PFSK-1 (cell line): ENCODE measurements at regions not wholly inside any gene's neighbourhood (a gene's known extent, or its start where the extent isn't known, plus 50 kb on each side); places are given as distances from the start of the nearest gene placed in this dataset.

Experiments used
- POLR2AphosphoS5 ChIP-seq: IDR thresholded peaks from 2 replicates; pipeline ENCODE4 v1.6.1; 2012; ENCODE audit warnings: low read depth, mild to moderate bottlenecking, control low read depth, low read length, moderate library complexity
- REST ChIP-seq, 2 experiments: IDR thresholded peaks; 2 replicates each; pipeline versions ENCODE4 v1.6.1 to v1.8.0; 2011 to 2012; ENCODE audit warnings: low read depth in 2 of 2, low read length in 2 of 2, control low read depth in 1 of 2, inconsistent platforms in 1 of 2, mild to moderate bottlenecking in 1 of 2, moderate library complexity in 1 of 2; ENCODE audit not compliant: insufficient read depth in 1 of 2

GRCh38 chr2:67039517-67040103, 357.5 kb upstream of the ETAA1 start:
- no peak for TF ChIP-seq REST (IDR thresholded peaks at IDR 0.05; ENCODE audit: insufficient read depth in 1 of 2, low read depth in 2 of 2, low read length in 2 of 2)
- TF ChIP-seq POLR2AphosphoS5 = no peak
